Lung microvascular endothelial cell (primary cell): ENCODE measurements at regions not wholly inside any gene's neighbourhood (a gene's known extent, or its start where the extent isn't known, plus 50 kb on each side); places are given as distances from the start of the nearest gene placed in this dataset.

ENCODE experiments used
- DNase-seq, 2 donors: peaks; one replicate each; pipeline versions ENCODE4 v3.0.0 to v3.0.0-alpha.2; 2010; ENCODE audit warnings: low read depth in 2 of 2

- no peak for DNase-seq
Measured at GRCh38 chr22:34045311-34045710, 125.0 kb upstream of the LARGE1 start.

DNA sequence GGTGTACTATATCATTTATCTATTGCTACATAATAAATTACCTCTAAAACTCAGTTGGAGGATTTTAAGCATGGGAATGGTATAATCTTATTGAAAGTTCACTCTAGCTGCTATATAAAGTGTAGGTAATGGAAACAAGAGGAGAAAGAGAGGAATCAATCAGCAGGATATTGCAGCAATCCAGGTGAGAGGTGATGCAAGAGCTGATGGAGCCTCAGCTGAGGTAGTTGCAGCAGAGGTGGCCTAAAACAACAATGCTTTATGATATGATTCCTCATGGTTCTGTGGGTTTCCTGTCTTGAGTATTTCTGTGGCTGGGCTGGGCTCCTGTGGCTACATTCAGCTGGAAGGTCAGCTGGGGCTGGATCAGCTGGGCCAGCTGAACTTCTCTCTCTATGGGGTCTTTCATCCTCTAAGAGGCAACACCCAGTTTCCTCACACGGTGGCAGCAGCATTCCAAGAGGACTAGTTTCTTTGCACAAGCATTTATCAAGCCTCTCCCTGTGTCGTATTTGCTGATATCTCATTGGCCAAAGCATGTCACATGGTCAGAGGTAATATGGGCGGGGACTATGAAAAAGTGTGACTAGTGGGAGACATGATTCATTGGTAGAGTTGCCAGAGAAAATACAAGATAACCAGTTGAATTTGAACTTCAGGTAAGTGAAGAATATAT is 135.4 kb upstream of the LARGE1 start:
- peak in 1 of 2 donors; percentile 32 for DNase-seq

- DNase-seq = no peak
Measured at GRCh38 chr22:34057726-34058125, 137.4 kb upstream of the LARGE1 start.

DNA sequence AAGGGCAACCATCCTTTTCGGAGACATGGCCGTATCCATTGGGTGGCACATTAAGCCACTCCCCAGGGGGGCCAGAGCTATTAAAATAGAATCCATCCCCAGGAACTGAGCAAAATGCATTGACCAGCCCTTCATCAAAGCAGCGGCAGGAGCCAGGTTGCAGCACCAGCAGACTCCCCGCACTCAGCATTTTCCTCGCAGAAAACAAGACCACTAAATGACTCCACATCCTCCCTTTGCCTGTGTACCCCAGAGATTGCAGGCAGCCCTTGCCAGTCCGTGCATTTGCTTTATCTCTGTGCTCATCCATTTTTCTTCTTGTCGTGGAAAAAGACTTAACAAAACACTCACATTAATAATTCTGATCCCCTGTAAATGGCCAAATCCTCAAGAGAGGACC is 144.4 kb upstream of the LARGE1 start:
- no peak for DNase-seq

DNA sequence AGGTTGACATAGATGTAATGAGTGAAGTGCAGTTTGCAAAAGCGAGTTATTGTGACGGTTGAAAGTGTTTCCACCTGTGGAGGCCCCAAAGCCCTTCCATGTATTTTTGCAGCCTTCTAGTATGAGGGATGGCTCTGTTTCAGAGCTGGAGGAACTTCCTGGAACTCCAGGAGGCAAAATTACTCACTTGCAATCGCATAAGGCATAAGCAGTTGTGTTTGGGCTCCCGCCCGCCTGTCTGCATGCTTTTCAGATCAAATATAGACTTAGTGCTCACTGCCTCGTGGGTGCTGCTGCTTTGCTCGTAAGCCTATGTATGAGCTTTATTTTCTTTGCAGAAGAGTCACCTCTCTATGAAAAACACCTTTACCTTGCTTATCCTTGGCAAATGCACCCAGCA is 146.8 kb upstream of the LARGE1 start:
- no peak for DNase-seq

DNA sequence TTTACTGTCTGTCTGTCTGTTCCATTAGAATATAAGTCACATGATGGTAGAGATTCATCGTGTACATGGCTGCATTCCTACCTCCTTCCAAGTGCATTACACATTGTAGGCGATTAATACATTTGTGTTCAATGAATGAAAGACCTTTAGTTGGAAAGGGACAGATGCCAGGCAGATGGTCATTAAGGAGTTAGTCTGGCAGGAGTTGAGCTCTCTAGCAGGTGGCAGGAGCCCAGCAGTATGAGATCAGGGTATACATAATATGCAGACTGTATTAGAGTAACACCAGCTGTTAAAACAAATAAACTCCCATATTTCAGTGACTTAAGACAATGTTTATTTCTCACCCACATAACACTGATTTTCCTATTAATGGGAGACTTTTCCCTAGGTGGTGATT is 147.7 kb upstream of the LARGE1 start:
- DNase-seq = no peak

GRCh38 chr22:34070051-34070450 is 149.8 kb upstream of the LARGE1 start:
- no peak for DNase-seq

- DNase-seq = no peak
Measured at GRCh38 chr22:34070531-34070930, 150.3 kb upstream of the LARGE1 start.

DNA sequence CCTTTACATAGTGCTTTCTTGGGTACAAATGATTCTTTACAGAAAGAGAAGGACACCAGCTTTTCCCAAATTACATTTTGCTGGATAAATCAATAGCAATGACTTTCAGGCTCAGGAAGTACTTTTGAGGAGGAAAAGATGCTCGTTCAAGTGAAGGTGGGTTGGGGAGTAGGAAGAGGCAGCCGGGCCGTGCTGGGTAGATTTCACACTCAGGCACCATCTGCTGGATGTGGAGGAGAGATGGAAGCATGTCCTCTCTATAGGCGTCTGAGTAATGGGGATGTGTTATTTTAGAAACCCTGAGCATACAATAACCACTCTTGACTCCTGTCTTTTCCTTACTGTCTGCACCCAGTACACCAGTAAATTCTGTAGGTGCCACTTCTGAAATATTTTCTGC is 152.3 kb upstream of the LARGE1 start:
- no peak for DNase-seq

GRCh38 chr22:34080433-34080832 is 160.2 kb upstream of the LARGE1 start:
- no peak for DNase-seq

- DNase-seq = no peak
Measured at GRCh38 chr22:34096770-34097169, 176.5 kb upstream of the LARGE1 start.

GRCh38 chr22:34099278-34099677 is 179.0 kb upstream of the LARGE1 start:
- DNase-seq = no peak

- DNase-seq = no peak
Measured at GRCh38 chr22:34102633-34103032, 182.4 kb upstream of the LARGE1 start.

GRCh38 chr22:34105461-34106062 is 185.3 kb upstream of the LARGE1 start:
- peak; percentile 2 to 8 for DNase-seq

DNA sequence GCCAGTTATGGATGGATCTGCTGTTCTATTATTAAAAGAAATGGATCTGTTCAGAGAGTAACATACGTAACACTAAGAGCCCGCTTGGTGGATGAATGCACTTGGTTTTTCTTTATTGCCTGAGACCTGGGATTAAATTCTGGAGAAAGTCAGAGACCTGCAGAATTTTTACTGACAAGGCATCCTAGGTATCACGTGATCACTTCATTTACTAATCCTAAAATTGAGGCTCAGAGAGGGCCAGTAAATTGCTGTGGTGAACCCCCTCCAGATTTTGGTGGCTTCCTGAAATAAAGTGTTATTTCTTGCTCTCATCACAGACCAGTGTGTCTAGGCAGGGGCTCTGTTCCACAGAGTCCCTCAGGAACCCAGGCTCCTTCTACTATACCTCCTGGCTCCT is 187.9 kb upstream of the LARGE1 start:
- DNase-seq = no peak

- DNase-seq = peak; percentile 12 to 36
Measured at GRCh38 chr22:34111210-34111824, 191.0 kb upstream of the LARGE1 start.

- DNase-seq = no peak
Measured at GRCh38 chr22:34113381-34113780, 193.1 kb upstream of the LARGE1 start.

GRCh38 chr22:34114406-34114805 is 194.1 kb upstream of the LARGE1 start:
- no peak for DNase-seq

GRCh38 chr22:34115722-34116121 is 195.4 kb upstream of the LARGE1 start:
- no peak for DNase-seq

DNA sequence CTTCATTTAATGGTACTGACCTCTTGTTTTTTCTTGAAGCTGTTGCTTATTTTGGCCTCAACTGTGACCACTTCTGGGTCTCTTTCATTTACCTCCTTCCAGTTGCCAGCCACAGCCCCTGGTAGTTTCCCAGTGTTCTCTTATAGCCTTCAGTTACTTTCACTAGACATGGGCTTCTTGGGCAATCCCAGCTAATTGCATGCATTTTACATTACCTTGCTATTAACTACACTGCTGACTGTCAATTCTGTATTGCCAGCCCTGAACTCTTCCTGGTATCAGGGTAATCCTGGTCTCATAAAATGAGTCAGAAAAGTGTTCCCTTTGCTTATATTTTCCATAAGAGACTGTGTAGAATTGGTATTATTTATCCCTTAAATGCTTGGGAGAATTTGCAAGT is 195.8 kb upstream of the LARGE1 start:
- no peak for DNase-seq

GRCh38 chr22:34122042-34122441 is 201.8 kb upstream of the LARGE1 start:
- no peak for DNase-seq

DNA sequence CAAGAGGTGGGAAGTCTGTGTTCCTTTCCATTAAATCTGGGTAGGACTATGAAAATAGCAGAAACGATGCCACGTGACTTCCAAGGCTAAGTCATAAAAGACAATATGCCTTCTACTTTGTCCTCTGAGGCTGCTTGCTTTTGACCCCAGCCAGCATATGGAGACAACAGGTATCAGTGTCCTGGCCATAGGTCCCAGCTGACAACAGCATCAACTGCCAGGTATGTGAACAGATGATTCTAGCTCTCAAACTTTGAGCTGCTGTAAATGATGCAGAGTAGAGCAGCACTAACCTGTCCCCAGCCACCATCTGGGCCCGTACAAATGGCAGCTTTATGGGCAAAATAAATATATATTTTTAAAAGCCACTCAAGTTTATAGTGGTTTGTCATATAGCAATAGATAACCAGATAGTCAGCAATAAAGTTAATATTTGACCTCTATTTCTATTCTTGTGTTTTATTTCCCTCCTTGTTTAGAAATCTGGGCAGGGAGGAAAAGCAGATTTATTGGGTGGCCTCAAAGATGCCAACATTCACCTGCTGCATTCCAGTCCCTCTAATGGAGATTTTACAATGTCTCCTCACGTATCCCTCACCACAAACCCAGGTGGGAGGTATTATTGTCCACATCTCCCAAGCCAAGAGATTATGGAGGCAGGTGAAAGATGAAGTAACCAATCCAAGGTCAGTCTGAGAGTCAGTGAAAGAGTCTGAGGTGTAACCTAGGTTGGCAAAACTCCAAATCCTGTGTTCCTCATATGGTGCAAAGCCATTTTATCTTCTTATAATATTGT is 209.6 kb upstream of the LARGE1 start:
- no peak for DNase-seq
